ENCODE measurements at regions not wholly inside any gene's neighbourhood (a gene's known extent, or its start where the extent isn't known, plus 50 kb on each side); places are given as distances from the start of the nearest gene placed in this dataset.

DNA sequence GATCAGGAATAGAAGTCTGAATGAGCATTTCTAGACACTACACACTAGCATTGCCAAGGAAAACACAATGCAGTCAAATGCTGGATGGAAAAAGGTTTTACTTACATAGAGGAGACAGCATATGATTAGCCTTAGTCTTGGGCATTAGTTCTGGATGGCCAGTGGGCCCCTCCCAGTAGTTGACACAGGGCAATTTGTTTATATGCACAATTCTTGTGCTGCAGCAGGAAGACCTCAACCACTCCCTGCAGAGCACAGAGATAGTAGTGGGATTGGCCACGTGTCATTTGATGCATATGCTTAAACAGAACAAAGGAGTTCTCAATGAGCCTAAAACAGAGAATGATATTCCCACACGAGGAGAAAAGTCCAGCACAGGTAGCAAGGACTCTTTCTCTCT is 1496.2 kb upstream of the CDH6 start:
- H3K36me3 Mint-ChIP-seq (ENCODE audit: low read depth): no peaks in the 10 kb centered on the region
- no peaks in the 10 kb centered on the region for H3K9me3 Mint-ChIP-seq (ENCODE audit: low read depth)
- DNase-seq (ENCODE audit: low spot score): no peak
- no peak overlapping the region for H3K4me3 Mint-ChIP-seq (ENCODE audit: unreplicated experiment)
- H3K27me3 Mint-ChIP-seq (ENCODE audit: low read depth): peaks cover 18% of the 10 kb centered on the region
- H3K4me1 Mint-ChIP-seq (ENCODE audit: low read depth): no peaks in the 10 kb centered on the region
- TF ChIP-seq, protein P1, sequence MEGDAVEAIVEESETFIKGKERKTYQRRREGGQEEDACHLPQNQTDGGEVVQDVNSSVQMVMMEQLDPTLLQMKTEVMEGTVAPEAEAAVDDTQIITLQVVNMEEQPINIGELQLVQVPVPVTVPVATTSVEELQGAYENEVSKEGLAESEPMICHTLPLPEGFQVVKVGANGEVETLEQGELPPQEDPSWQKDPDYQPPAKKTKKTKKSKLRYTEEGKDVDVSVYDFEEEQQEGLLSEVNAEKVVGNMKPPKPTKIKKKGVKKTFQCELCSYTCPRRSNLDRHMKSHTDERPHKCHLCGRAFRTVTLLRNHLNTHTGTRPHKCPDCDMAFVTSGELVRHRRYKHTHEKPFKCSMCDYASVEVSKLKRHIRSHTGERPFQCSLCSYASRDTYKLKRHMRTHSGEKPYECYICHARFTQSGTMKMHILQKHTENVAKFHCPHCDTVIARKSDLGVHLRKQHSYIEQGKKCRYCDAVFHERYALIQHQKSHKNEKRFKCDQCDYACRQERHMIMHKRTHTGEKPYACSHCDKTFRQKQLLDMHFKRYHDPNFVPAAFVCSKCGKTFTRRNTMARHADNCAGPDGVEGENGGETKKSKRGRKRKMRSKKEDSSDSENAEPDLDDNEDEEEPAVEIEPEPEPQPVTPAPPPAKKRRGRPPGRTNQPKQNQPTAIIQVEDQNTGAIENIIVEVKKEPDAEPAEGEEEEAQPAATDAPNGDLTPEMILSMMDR (IDR thresholded peaks at IDR 0.05): no peak
- H3K27ac Mint-ChIP-seq (ENCODE audit: unreplicated experiment): no peak overlapping the region

DNA sequence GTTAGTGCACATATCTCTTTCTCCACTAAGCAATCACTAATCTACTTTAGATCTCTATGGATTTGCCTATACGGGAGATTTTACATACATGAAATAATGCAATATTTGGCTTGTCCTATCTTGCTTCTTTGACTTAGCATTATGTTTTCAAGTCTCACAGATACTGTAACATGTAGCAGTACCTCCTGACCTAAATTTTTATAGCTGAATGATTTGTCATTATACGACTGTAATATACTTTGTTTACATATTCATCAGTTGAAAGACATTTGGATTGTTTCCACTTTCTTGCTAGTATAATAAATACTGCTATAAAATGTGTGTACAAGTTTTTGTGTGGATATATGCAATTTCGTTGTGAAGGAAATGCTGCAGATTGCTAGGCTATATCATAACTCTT is 1520.8 kb upstream of the CDH6 start:
- Mint-ChIP-seq H3K27ac (ENCODE audit: unreplicated experiment) (no peak overlapping the region), H3K36me3 (ENCODE audit: low read depth) (no peaks in the 10 kb centered on the region), H3K27me3 (ENCODE audit: low read depth) (peaks cover 6% of the 10 kb centered on the region), H3K9me3 (ENCODE audit: low read depth) (peaks cover 5% of the 10 kb centered on the region), H3K4me3 (ENCODE audit: unreplicated experiment) (no peak overlapping the region), H3K4me1 (ENCODE audit: low read depth) (no peaks in the 10 kb centered on the region)
- TF ChIP-seq, protein P1 (IDR thresholded peaks at IDR 0.05): no peak
- DNase-seq (ENCODE audit: low spot score): no peak

DNA sequence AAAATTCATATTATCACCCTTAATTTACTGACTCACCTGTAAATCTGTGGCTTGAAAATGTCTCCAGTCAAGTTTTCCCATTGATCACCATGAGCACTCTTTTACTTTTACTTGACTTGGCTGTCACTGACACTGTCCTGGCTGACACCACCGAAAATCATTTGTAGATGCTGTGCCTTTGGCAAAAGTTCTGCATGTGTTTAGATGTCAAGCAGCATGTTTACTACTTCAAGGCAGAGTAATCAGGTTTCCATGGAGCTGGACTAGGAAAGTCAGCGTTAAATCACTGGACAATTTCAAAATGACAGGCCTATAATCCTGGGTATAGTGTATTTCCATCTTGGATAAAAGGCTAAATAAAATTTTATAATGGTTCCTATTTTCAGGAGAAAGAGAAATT is 1530.6 kb upstream of the CDH6 start:
- Mint-ChIP-seq H3K27me3 (ENCODE audit: low read depth) (no peaks in the 10 kb centered on the region), H3K4me3 (ENCODE audit: unreplicated experiment) (no peak overlapping the region), H3K9me3 (ENCODE audit: low read depth) (no peaks in the 10 kb centered on the region), H3K27ac (ENCODE audit: unreplicated experiment) (no peak overlapping the region), H3K36me3 (ENCODE audit: low read depth) (no peaks in the 10 kb centered on the region), H3K4me1 (ENCODE audit: low read depth) (no peaks in the 10 kb centered on the region)
- TF ChIP-seq, protein P1 (IDR thresholded peaks at IDR 0.05): no peak
- no peak for DNase-seq (ENCODE audit: low spot score)

DNA sequence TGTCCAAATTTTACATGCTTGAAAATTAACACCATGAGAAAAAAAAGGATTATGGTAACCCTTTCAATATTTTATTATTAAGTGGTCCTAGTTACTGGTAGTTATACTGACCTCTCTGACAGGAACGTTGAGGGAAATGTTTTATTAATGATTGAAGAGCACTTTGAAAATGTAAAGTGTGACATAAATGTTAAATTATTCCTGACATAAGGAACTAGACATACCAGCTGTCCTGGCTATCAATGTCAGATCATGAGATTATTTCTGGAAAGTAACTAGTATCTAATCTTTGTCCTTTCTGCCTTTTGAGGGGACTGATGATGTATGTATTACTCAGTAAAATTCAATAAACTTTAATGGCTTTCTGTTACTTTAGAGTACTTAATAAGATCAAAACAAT is 1538.5 kb upstream of the CDH6 start:
- no peak overlapping the region for H3K27ac Mint-ChIP-seq (ENCODE audit: unreplicated experiment)
- no peak overlapping the region for H3K4me3 Mint-ChIP-seq (ENCODE audit: unreplicated experiment)
- H3K4me1 Mint-ChIP-seq (ENCODE audit: low read depth): no peaks in the 10 kb centered on the region
- TF ChIP-seq, protein P1 (IDR thresholded peaks at IDR 0.05): no peak
- no peaks in the 10 kb centered on the region for H3K36me3 Mint-ChIP-seq (ENCODE audit: low read depth)
- H3K9me3 Mint-ChIP-seq (ENCODE audit: low read depth): peaks cover 9% of the 10 kb centered on the region
- no peak for DNase-seq (ENCODE audit: low spot score)
- no peaks in the 10 kb centered on the region for H3K27me3 Mint-ChIP-seq (ENCODE audit: low read depth)

DNA sequence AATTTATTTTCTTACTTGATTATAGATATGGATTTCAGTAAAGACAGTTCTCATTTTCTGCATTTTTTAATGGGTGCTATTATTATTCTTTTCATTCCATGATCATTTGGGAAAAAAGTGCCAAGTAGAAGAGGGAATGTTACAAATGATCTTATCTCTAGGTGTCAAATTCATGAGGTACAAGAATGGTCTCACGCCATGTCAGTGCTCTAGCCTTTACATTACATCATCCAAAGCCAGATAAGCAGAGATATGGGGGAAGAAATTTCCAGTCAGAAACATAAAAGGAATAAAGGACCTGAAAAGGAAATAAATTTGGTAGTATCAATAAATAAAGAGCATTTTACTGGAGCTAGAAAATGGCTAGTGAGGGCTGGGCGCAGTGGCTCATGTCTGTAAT is 1544.2 kb upstream of the CDH6 start:
- Mint-ChIP-seq H3K27ac (ENCODE audit: unreplicated experiment) (no peak overlapping the region), H3K9me3 (ENCODE audit: low read depth) (no peaks in the 10 kb centered on the region), H3K36me3 (ENCODE audit: low read depth) (no peaks in the 10 kb centered on the region), H3K4me3 (ENCODE audit: unreplicated experiment) (no peak overlapping the region), H3K4me1 (ENCODE audit: low read depth) (no peaks in the 10 kb centered on the region), H3K27me3 (ENCODE audit: low read depth) (no peaks in the 10 kb centered on the region)
- TF ChIP-seq, protein P1 (IDR thresholded peaks at IDR 0.05): no peak
- DNase-seq (ENCODE audit: low spot score): no peak
